HCT116 (cell line): ENCODE measurements at regions not wholly inside any gene's neighbourhood (a gene's known extent, or its start where the extent isn't known, plus 50 kb on each side); places are given as distances from the start of the nearest gene placed in this dataset.

Experiments
- ATAC-seq: fragments of 200-7000 bp; cut with Tn5 transposase; 2 replicates; pipeline ENCODE4 v1.9.1; 2020; ENCODE audit warnings: mild to moderate bottlenecking, moderate library complexity
- BruUV-seq: library from RNA; stranded (reverse); fragments of 400-500 nt; replicated peaks from 2 replicates; lab custom pipeline; 2021; lab: Mats Ljungman, UMichigan
- CTCF ChIA-PET: fragments of 300-600 bp; sonication (Branson Sonifier 250); formaldehyde crosslinking; loops from one replicate; lab custom pipeline; 2021; ENCODE audit warnings: antibody characterized with exemption; lab: Charles Lee
- POLR2A ChIA-PET: fragments of 300-600, 350-600 bp; sonication (Branson Sonifier 250); formaldehyde crosslinking; loops from one replicate; lab custom pipeline; 2021; ENCODE audit warnings: antibody characterized with exemption; lab: Charles Lee
- RAD21 ChIA-PET, 2 experiments: fragments of 300-600 bp; sonication (Branson Sonifier 250); formaldehyde crosslinking; loops; one replicate each; lab custom pipeline; 2023; ENCODE audit warnings: low total read pairs in 2 of 2; ENCODE audit not compliant: uncharacterized antibody in 2 of 2, unreplicated experiment in 2 of 2, low non-redundant PET in 1 of 2; lab: Charles Lee
- DNase-seq: peaks from one replicate; pipeline ENCODE4 v3.0.0-alpha.2; 2010; ENCODE audit warnings: low read depth, low spot score
- H2AFZ ChIP-seq: fragments of 200-600 bp; shearing (Covaris generic), sonication (generic); 2 replicates; pipeline ENCODE4 v1.6.1; 2017; ENCODE audit warnings: low read depth, mixed run types, mixed read lengths, antibody characterized with exemption, low read length; ENCODE audit not compliant: poor library complexity, severe bottlenecking
- H3K27ac ChIP-seq: 2 replicates; pipeline ENCODE4 v1.5.1; 2012; ENCODE audit warnings: low read depth, low read length
- H3K27me3 ChIP-seq: fragments of 200-600 bp; sonication (generic); 2 replicates; pipeline ENCODE4 v1.6.1; 2016; ENCODE audit warnings: mixed run types, low read length, mixed read lengths; ENCODE audit not compliant: insufficient read depth
- H3K36me3 ChIP-seq, 2 experiments: fragments of 200-500 bp in 1 of 2; fragments of 200-600 bp in 1 of 2; sonication (Bioruptor generic) in 1 of 2; sonication (generic) in 1 of 2; 2 replicates each; pipeline versions ENCODE4 v1.5.1 to v1.6.1; 2014 to 2016; ENCODE audit warnings: low read length in 2 of 2, inconsistent platforms in 1 of 2, mixed read lengths in 1 of 2, mixed run types in 1 of 2; ENCODE audit not compliant: insufficient read depth in 2 of 2, control insufficient read depth in 1 of 2
- H3K4me1 ChIP-seq, 2 experiments: fragments of 200-600 bp in 1 of 2; sonication (generic) in 1 of 2; 2 replicates each; pipeline versions ENCODE4 v1.5.1 to v1.6.1; 2012 to 2017; ENCODE audit warnings: low read length in 2 of 2, inconsistent platforms in 1 of 2, mild to moderate bottlenecking in 1 of 2, mixed read lengths in 1 of 2, mixed run types in 1 of 2, moderate library complexity in 1 of 2; ENCODE audit not compliant: insufficient read depth in 2 of 2, control insufficient read depth in 1 of 2
- H3K4me2 ChIP-seq: fragments of 200-600 bp; sonication (generic); 2 replicates; pipeline ENCODE4 v1.6.1; 2017; ENCODE audit warnings: mixed run types, low read length, mixed read lengths
- H3K4me3 ChIP-seq, 2 experiments: fragments of 200-600 bp in 1 of 2; sonication (generic) in 1 of 2; replicated peaks in 1 of 2; 2 replicates each; pipeline ENCODE4 v1.5.1; 2011 to 2016; ENCODE audit warnings: low read length in 2 of 2, control low read depth in 1 of 2, low read depth in 1 of 2, mild to moderate bottlenecking in 1 of 2, mixed read lengths in 1 of 2, mixed run types in 1 of 2
- H3K79me2 ChIP-seq: fragments of 200-600 bp; sonication (generic); 2 replicates; pipeline ENCODE4 v1.6.1; 2017; ENCODE audit warnings: mild to moderate bottlenecking, mixed run types, low read length, moderate library complexity, mixed read lengths; ENCODE audit not compliant: insufficient read depth
- H3K9ac ChIP-seq: fragments of 200-600 bp; sonication (generic); 2 replicates; pipeline ENCODE4 v1.6.1; 2016; ENCODE audit warnings: low read length, mixed read lengths
- H3K9me2 ChIP-seq: fragments of 200-600 bp; sonication (generic), shearing (Covaris generic); 2 replicates; pipeline ENCODE4 v1.6.1; 2017; ENCODE audit warnings: mixed run types, mild to moderate bottlenecking, moderate library complexity; ENCODE audit not compliant: insufficient read depth
- H3K9me3 ChIP-seq, 2 experiments: fragments of 200-500 bp in 1 of 2; fragments of 200-600 bp in 1 of 2; sonication (Bioruptor generic) in 1 of 2; sonication (generic) in 1 of 2; 2 replicates each; pipeline ENCODE4 v1.6.1; 2014 to 2017; ENCODE audit warnings: low read length in 2 of 2, mixed read lengths in 2 of 2, inconsistent platforms in 1 of 2, low read depth in 1 of 2, mild to moderate bottlenecking in 1 of 2, mixed run types in 1 of 2, moderate library complexity in 1 of 2; ENCODE audit not compliant: control insufficient read depth in 1 of 2, insufficient read depth in 1 of 2
- H4K20me1 ChIP-seq: fragments of 200-600 bp; sonication (generic), shearing (Covaris generic); 2 replicates; pipeline ENCODE4 v1.6.1; 2017; ENCODE audit warnings: mixed run types, mild to moderate bottlenecking, moderate library complexity; ENCODE audit not compliant: insufficient read depth
- ATF3 ChIP-seq: IDR thresholded peaks from 2 replicates; pipeline ENCODE4 v1.6.1; 2012
- CBX3 ChIP-seq: IDR thresholded peaks from 2 replicates; pipeline ENCODE4 v1.6.1; 2012; ENCODE audit warnings: low read depth
- CTCF ChIP-seq, 3 experiments: fragments of 200-600 bp in 1 of 3; sonication (generic) in 1 of 3; IDR thresholded peaks in 2 of 3; conservative IDR thresholded peaks in 1 of 3; 2 replicates each; pipeline ENCODE4 v1.5.1; 2012 to 2017; ENCODE audit warnings: low read depth in 2 of 3, low read length in 2 of 3, antibody characterized with exemption in 1 of 3, borderline replicate concordance in 1 of 3, control low read depth in 1 of 3, mild to moderate bottlenecking in 1 of 3, mixed read lengths in 1 of 3, mixed run types in 1 of 3, moderate library complexity in 1 of 3; ENCODE audit not compliant: insufficient read depth in 1 of 3
- ELF1 ChIP-seq: IDR thresholded peaks from 2 replicates; pipeline ENCODE4 v1.6.1; 2012; ENCODE audit warnings: low read depth, borderline replicate concordance
- EZH2 ChIP-seq: fragments of 200-600 bp; sonication (generic); IDR thresholded peaks from 2 replicates; pipeline ENCODE4 v1.6.1; 2017; ENCODE audit warnings: antibody characterized with exemption, mixed run types
- EZH2phosphoT487 ChIP-seq: fragments of 200-600 bp; IDR thresholded peaks from 2 replicates; pipeline ENCODE4 v1.6.1; 2018; ENCODE audit warnings: antibody characterized with exemption, borderline replicate concordance
- MAX ChIP-seq: IDR thresholded peaks from 2 replicates; pipeline ENCODE4 v1.6.1; 2012
- POLR2AphosphoS5 ChIP-seq: IDR thresholded peaks from 2 replicates; pipeline ENCODE4 v1.6.1; 2011; ENCODE audit warnings: mild to moderate bottlenecking, low read depth, low read length, moderate library complexity
- RAD21 ChIP-seq: IDR thresholded peaks from 2 replicates; pipeline ENCODE4 v1.6.1; 2012; ENCODE audit warnings: low read depth, mild to moderate bottlenecking
- REST ChIP-seq: IDR thresholded peaks from 2 replicates; pipeline ENCODE4 v1.6.1; 2012; ENCODE audit warnings: low read depth
- SP1 ChIP-seq: IDR thresholded peaks from 2 replicates; pipeline ENCODE4 v1.6.1; 2012; ENCODE audit warnings: low read depth
- SRF ChIP-seq: IDR thresholded peaks from 2 replicates; pipeline ENCODE4 v1.6.1; 2012; ENCODE audit warnings: low read depth
- YY1 ChIP-seq: IDR thresholded peaks from 2 replicates; pipeline ENCODE4 v1.6.1; 2011; ENCODE audit warnings: low read length, low read depth, moderate library complexity, mild to moderate bottlenecking; ENCODE audit not compliant: insufficient replicate concordance; ENCODE audit errors: extremely low read depth
- ZFX ChIP-seq: fragments of 450-650 bp; IDR thresholded peaks from 2 replicates; pipeline ENCODE4 v1.6.1; 2017
- intact Hi-C: fragments of 100-400 bp; cut with micrococcal nuclease; formaldehyde crosslinking; loops from 2 replicates; pipeline ENCODE4 v1.10.0; 2022

- Histone ChIP-seq H3K4me2 (no peak overlapping the region), H2AFZ (no peak overlapping the region), H4K20me1 (no peaks in the 10 kb centered on the region), H3K27ac (no peak overlapping the region), H3K9ac (no peak overlapping the region), H3K4me3 (no peak overlapping the region), H3K36me3 (no peaks in the 10 kb centered on the region), H3K27me3 (no peaks in the 10 kb centered on the region), H3K79me2 (no peaks in the 10 kb centered on the region), H3K9me3 (peaks cover 6 to 40% of the 10 kb centered on the region in 2 experiments; a peak in 1 of 4 replicates), H3K9me2 (no peaks in the 10 kb centered on the region), H3K4me1 (no peaks in the 10 kb centered on the region)
- BruUV-seq, result no TSS peak
- intact Hi-C loops, result no loop called here
- POLR2A ChIA-PET, result no interaction called here
- RAD21 ChIA-PET, result no interaction called here
- TF ChIP-seq SRF (no peak), YY1 (no peak), EZH2phosphoT487 (no peak), ZFX (no peak), CBX3 (no peak), CTCF (IDR thresholded peaks at IDR 0.05 in 2 of 3, conservative IDR thresholded peaks at IDR 0.05 in 1 of 3; ENCODE audit: borderline replicate concordance in 1 of 3, insufficient read depth in 1 of 3, low read depth in 2 of 3, low read length in 2 of 3) (no peak)
- ATAC-seq, result no peak
- no peak for DNase-seq
- CTCF ChIA-PET, result no interaction called here
These were observed 566.3 kb upstream of the NOVA1 start for GRCh38 chr14:27164139-27164538.

GRCh38 chr14:27175489-27175888 is 577.7 kb upstream of the NOVA1 start:
- no peak for ATAC-seq
- CTCF ChIA-PET, result no interaction called here
- intact Hi-C loops, result no loop called here
- no peaks in the 10 kb centered on the region for H4K20me1 ChIP-seq
- H3K27ac ChIP-seq, result no peak overlapping the region
- peaks cover 6 to 40% of the 10 kb centered on the region in 2 experiments; a peak in 3 of 4 replicates for H3K9me3 ChIP-seq
- no TSS peak for BruUV-seq
- H3K79me2 ChIP-seq, result no peaks in the 10 kb centered on the region
- RAD21 ChIA-PET, result no interaction called here
- H3K9me2 ChIP-seq, result no peaks in the 10 kb centered on the region
- no peaks in the 10 kb centered on the region for H3K36me3 ChIP-seq
- H3K4me3 ChIP-seq, result no peak overlapping the region
- POLR2A ChIA-PET, result no interaction called here
- no peaks in the 10 kb centered on the region for H3K27me3 ChIP-seq
- DNase-seq, result no peak
- no peak overlapping the region for H3K9ac ChIP-seq
- H3K4me2 ChIP-seq, result no peak overlapping the region
- H3K4me1 ChIP-seq, result no peaks in the 10 kb centered on the region
- no peak overlapping the region for H2AFZ ChIP-seq
- TF ChIP-seq SRF (no peak), CBX3 (no peak), SP1 (no peak), MAX (no peak), RAD21 (no peak), ZFX (no peak), EZH2 (no peak), REST (no peak), POLR2AphosphoS5 (no peak), ATF3 (no peak), ELF1 (no peak)
